ENCODE measurements at regions not wholly inside any gene's neighbourhood (a gene's known extent, or its start where the extent isn't known, plus 50 kb on each side); places are given as distances from the start of the nearest gene placed in this dataset.

- Mint-ChIP-seq H3K9me3 (no peaks in the 10 kb centered on the region), H3K36me3 (no peaks in the 10 kb centered on the region), H3K27ac (no peak overlapping the region), H3K4me3 (no peak overlapping the region), H3K27me3 (ENCODE audit: low read depth) (no peaks in the 10 kb centered on the region), H3K4me1 (peaks cover 12% of the 10 kb centered on the region)
- POLR2A ChIA-PET, result no interaction called here
- TF ChIP-seq E2F1 (CRISPR knock-in tag; IDR thresholded peaks at IDR 0.05) (no peak), NFE2L1 (CRISPR knock-in tag; IDR thresholded peaks at IDR 0.05) (no peak)
- ATAC-seq (peak; percentile 65), DNase-seq (ENCODE audit: low spot score) (no peak)
- CTCF ChIA-PET, result no interaction called here
Measured at GRCh38 chr10:107619139-107619538, 454.6 kb upstream of the SORCS1 start.

GRCh38 chr10:107618504-107618994 lies 454.0 kb upstream of the SORCS1 start:
- Mint-ChIP-seq H3K27me3 (ENCODE audit: low read depth) (no peaks in the 10 kb centered on the region), H3K27ac (no peak overlapping the region), H3K4me1 (peaks cover 12% of the 10 kb centered on the region), H3K4me3 (no peak overlapping the region), H3K9me3 (no peaks in the 10 kb centered on the region), H3K36me3 (no peaks in the 10 kb centered on the region)
- CTCF ChIA-PET, result no interaction called here
- POLR2A ChIA-PET, result no interaction called here
- no peak for TF ChIP-seq ATF1 (CRISPR knock-in tag; IDR thresholded peaks at IDR 0.05)
- TF ChIP-seq TCF7 (CRISPR knock-in tag; IDR thresholded peaks at IDR 0.05; ENCODE audit: low read depth), result no peak
- no peak for TF ChIP-seq OVOL2 (CRISPR knock-in tag; IDR thresholded peaks at IDR 0.05; ENCODE audit: borderline replicate concordance)
- no peak for TF ChIP-seq ZNF317 (CRISPR knock-in tag; IDR thresholded peaks at IDR 0.05; ENCODE audit: borderline replicate concordance, low read depth)
- no peak for TF ChIP-seq NFATC4 (CRISPR knock-in tag; IDR thresholded peaks at IDR 0.05)
- no peak for TF ChIP-seq ELF4 (CRISPR knock-in tag; IDR thresholded peaks at IDR 0.05; ENCODE audit: low read depth)
- TF ChIP-seq ZNF416 (CRISPR knock-in tag; IDR thresholded peaks at IDR 0.05), result no peak
- TF ChIP-seq CTCF (IDR thresholded peaks at IDR 0.05), result no peak
- no peak for TF ChIP-seq NR3C1 (CRISPR knock-in tag; conservative IDR thresholded peaks at IDR 0.05; ENCODE audit: low read depth)
- TF ChIP-seq CREM (CRISPR knock-in tag; IDR thresholded peaks at IDR 0.05), result no peak
- no peak for TF ChIP-seq NFYB (CRISPR knock-in tag; conservative IDR thresholded peaks at IDR 0.05; ENCODE audit: low read depth)
- TF ChIP-seq USF1 (CRISPR knock-in tag; IDR thresholded peaks at IDR 0.05), result no peak
- no peak for TF ChIP-seq FOXK1 (CRISPR knock-in tag; IDR thresholded peaks at IDR 0.05)
- TF ChIP-seq MAX (CRISPR knock-in tag; IDR thresholded peaks at IDR 0.05), result no peak
- TF ChIP-seq ATF6 (CRISPR knock-in tag; IDR thresholded peaks at IDR 0.05), result no peak
- TF ChIP-seq CDX4 (CRISPR knock-in tag; IDR thresholded peaks at IDR 0.05; ENCODE audit: borderline replicate concordance), result no peak
- no peak for TF ChIP-seq GTF2I (CRISPR knock-in tag; conservative IDR thresholded peaks at IDR 0.05)
- TF ChIP-seq ERG (CRISPR knock-in tag; IDR thresholded peaks at IDR 0.05), result no peak
- TF ChIP-seq PREB (CRISPR knock-in tag; IDR thresholded peaks at IDR 0.05; ENCODE audit: borderline replicate concordance), result no peak
- DNase-seq (ENCODE audit: low spot score) (no peak), ATAC-seq (no peak)

All from WTC11 (cell line).